Fibroblast of lung (primary cell): ENCODE measurements at regions not wholly inside any gene's neighbourhood (a gene's known extent, or its start where the extent isn't known, plus 50 kb on each side); places are given as distances from the start of the nearest gene placed in this dataset.

Experiments used
- CTCF ChIP-seq, 2 donors: IDR thresholded peaks in 1 of 2; conservative IDR thresholded peaks in 1 of 2; 1 replicate in 1 of 2; 2 replicates in 1 of 2; pipeline ENCODE4 v1.5.1; 2011 to 2012; ENCODE audit warnings: low read length in 2 of 2, control low read depth in 1 of 2, inconsistent platforms in 1 of 2, low read depth in 1 of 2, mild to moderate bottlenecking in 1 of 2
- EZH2 ChIP-seq: IDR thresholded peaks from 2 replicates; pipeline ENCODE4 v1.5.1; 2012; ENCODE audit warnings: low read length, control low read depth, mild to moderate bottlenecking; ENCODE audit errors: missing control alignments

GRCh38 chr3:43196721-43197120, 89.6 kb upstream of the SNRK start:
- TF ChIP-seq CTCF (conservative IDR thresholded peaks at IDR 0.05 in 1 of 2, IDR thresholded peaks at IDR 0.05 in 1 of 2; ENCODE audit: low read depth in 1 of 2, low read length in 2 of 2) (no peak), EZH2 (no peak)
